GM13976 (cell line): ENCODE measurements at regions not wholly inside any gene's neighbourhood (a gene's known extent, or its start where the extent isn't known, plus 50 kb on each side); places are given as distances from the start of the nearest gene placed in this dataset.

Source experiments
- DNase-seq: peaks from one replicate; pipeline ENCODE4 v3.0.0; 2012; ENCODE audit warnings: low spot score
- in situ Hi-C: fragments of 300-500 bp; cut with MboI; formaldehyde crosslinking; loops from one replicate; pipeline ENCODE4 v1.12.0; 2022; ENCODE audit warnings: low sequenced_read_pairs, mixed read lengths, inconsistent platforms; ENCODE audit not compliant: unreplicated experiment
- TF ChIP-seq, protein P1 (sequence below): IDR thresholded peaks from 2 replicates; pipeline ENCODE4 v1.5.1; 2012; ENCODE audit warnings: borderline replicate concordance, mild to moderate bottlenecking; ENCODE audit not compliant: insufficient read depth; ENCODE audit errors: extremely low read depth, missing control alignments, control extremely low read depth

DNA sequence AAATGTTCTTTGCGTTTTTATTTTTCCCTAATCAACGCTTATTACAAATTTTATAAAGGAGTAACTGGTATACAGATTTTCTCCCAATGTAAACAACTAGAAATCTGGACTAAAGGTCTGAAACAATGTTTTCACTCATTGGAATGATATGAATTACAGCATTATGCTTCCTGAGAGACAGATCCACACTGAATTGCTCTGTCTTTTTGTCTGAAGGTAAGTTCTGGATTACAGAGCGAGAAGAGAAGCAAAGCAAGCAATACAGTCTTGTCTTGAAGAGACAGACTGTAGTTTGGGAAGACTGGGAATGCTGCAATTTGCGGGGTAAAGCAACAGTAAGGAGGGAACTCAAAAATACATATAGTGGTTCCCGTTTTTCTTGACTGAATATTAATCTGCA is 262.2 kb upstream of the PABPC4L start:
- no peak for DNase-seq
- TF ChIP-seq, protein P1, sequence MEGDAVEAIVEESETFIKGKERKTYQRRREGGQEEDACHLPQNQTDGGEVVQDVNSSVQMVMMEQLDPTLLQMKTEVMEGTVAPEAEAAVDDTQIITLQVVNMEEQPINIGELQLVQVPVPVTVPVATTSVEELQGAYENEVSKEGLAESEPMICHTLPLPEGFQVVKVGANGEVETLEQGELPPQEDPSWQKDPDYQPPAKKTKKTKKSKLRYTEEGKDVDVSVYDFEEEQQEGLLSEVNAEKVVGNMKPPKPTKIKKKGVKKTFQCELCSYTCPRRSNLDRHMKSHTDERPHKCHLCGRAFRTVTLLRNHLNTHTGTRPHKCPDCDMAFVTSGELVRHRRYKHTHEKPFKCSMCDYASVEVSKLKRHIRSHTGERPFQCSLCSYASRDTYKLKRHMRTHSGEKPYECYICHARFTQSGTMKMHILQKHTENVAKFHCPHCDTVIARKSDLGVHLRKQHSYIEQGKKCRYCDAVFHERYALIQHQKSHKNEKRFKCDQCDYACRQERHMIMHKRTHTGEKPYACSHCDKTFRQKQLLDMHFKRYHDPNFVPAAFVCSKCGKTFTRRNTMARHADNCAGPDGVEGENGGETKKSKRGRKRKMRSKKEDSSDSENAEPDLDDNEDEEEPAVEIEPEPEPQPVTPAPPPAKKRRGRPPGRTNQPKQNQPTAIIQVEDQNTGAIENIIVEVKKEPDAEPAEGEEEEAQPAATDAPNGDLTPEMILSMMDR, result no peak
- in situ Hi-C loops, result no loop called here

DNA sequence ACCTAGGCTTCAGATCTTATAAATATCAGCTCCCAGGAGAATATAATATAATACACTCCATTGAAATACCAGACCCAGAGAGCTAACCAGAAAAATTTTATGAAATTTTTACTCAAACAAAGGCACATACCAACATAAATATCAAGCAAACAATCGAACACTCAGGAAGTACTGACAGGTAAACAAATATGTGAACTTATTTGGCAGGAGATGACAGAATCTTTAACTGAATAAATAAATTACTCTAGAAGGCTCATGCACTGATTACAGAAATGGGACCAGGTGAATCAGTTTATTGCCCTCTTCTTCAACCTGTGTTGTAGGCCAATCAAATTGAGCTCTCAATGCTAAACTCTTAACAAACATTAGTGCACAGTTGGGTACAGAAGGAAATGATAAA is 225.2 kb upstream of the PABPC4L start:
- no peak for DNase-seq
- TF ChIP-seq, protein P1, result no peak
- in situ Hi-C loops, result no loop called here

DNA sequence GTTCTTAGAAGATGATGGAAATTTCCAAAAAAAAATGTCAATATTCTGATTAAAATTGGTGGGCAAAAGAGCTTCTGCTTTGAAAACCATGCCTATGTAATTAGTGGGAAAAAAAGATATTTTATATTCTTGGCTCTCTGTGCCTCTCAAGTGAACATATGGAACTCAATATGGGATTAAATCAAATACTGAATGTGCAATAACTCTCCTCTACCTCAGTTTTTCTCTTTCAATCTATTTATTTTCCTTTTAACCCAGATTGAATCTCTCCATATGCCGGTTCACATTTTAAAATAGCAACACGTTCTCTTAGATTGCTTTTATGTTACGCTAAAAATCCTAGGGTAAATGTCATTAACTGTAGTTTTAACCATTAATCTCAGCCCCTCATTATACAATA is 224.2 kb upstream of the PABPC4L start:
- DNase-seq, result no peak
- in situ Hi-C loops, result no loop called here
- TF ChIP-seq, protein P1, result no peak

DNA sequence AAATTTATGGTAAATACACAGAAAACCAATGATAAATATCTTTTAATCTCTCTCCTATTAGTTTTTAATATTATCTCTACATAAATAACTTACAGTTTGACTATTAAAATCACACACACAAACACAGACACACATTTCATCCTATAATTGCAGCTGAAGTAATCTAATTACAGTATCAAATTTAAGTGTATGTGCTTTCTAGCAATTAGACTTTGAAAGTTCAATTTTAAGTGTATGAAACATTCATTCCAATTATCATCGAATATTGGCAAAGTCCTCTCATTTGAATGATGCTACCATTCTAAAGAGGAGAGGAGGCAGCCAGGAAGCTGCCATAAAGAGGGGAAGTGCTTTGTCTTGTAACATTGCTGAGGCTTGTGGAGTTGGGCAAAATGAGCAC is 221.2 kb upstream of the PABPC4L start:
- no peak for DNase-seq
- in situ Hi-C loops, result no loop called here
- TF ChIP-seq, protein P1, result no peak

DNA sequence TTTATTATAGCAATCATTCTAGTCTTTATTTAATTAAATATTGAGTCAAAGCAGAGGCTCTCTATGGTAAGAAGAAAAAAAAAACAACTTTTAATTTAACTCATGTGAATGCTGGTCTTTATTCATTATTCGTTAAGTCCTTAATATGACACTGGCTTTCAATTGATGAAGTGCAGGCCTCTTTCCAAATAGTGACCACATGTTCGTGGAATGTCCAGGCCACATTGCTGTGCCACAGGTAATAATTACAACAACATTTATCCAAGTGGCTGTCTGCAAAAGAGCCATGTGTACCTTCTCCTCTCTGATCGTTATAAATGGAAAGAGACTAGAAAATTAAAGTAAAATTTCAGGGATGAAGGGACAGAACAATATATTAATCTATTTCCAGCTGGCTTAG is 220.1 kb upstream of the PABPC4L start:
- TF ChIP-seq, protein P1, result no peak
- no peak for DNase-seq
- in situ Hi-C loops, result no loop called here

DNA sequence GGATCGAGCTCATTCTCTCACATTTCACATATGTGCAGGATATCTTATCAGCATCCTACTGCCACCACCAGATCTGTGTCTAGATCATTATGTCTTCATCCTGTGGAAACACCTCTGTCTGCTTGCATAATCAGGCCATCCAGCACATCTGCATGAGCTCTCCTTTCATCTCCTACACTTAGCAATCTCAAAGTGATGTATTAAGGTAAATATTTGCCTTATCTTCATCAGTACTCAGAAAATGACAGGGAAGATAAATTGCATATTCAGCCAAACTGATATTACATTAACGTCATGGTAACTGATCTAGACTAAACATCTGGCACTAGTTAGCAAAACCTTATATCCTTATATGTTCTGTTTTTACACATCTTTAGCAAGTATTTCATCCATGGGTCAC is 207.3 kb upstream of the PABPC4L start:
- DNase-seq, result no peak
- TF ChIP-seq, protein P1, result no peak
- in situ Hi-C loops, result no loop called here

DNA sequence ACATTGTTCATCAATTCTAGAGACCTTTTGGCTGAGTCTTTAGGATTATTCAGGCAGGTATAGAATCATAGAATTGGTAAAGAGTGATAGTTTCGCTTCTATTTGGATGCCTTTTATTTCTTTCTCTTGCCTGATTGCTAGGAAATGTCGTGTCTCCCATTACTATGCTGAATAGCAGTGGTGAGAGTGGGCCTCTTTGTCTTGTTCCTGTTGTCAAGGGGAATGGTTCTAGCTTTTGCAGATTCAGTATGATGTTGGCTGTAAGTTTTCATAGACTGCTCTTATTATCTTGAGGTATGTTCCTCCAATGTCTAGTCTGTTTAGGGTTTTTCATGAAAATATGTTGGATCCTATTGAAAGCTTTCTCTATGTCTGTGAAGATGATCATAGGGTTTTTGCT is 200.2 kb upstream of the PABPC4L start:
- TF ChIP-seq, protein P1, result no peak
- in situ Hi-C loops, result no loop called here
- no peak for DNase-seq
